T-cell (primary cell): ENCODE measurements at regions not wholly inside any gene's neighbourhood (a gene's known extent, or its start where the extent isn't known, plus 50 kb on each side); places are given as distances from the start of the nearest gene placed in this dataset.

ENCODE experiments used
- ATAC-seq, 4 experiments: fragments of 200-7000 bp in 3 of 4; fragments of 150-1000 bp in 1 of 4; cut with Tn5 transposase; replicated peaks in 1 of 4; 1 replicate in 3 of 4; 2 replicates in 1 of 4; pipeline ENCODE4 v1.10.0; 2021; ENCODE audit warnings: moderate library complexity in 3 of 4, mild to moderate bottlenecking in 2 of 4, moderate number of reproducible peaks in 1 of 4
- CTCF ChIA-PET, 2 donors: fragments of 300-600 bp; sonication (Branson Sonifier 250); formaldehyde crosslinking; loops; one replicate each; lab custom pipeline; 2022; ENCODE audit warnings: antibody characterized with exemption in 2 of 2; lab: Charles Lee
- POLR2A ChIA-PET, 2 donors: fragments of 300-600 bp; sonication (Branson Sonifier 250); formaldehyde crosslinking; loops; one replicate each; lab custom pipeline; 2022; ENCODE audit warnings: antibody characterized with exemption in 2 of 2; lab: Charles Lee
- DNase-seq, 35 experiments: peaks; one replicate each; pipeline versions ENCODE4 v3.0.0 to v3.0.0-alpha.2; 2013 to 2023
- H3K27ac ChIP-seq: one replicate; pipeline ENCODE4 v1.5.1; 2013; ENCODE audit warnings: low read length
- H3K27me3 ChIP-seq, 2 experiments: replicated peaks in 1 of 2; 1 replicate in 1 of 2; 2 replicates in 1 of 2; pipeline versions ENCODE4 v1.6.1 to v1.7.0; 2013; ENCODE audit warnings: low read length in 1 of 2, mixed read lengths in 1 of 2; ENCODE audit not compliant: control insufficient read depth in 2 of 2, insufficient read depth in 2 of 2; ENCODE audit errors: extremely low read depth in 1 of 2
- H3K36me3 ChIP-seq, 2 donors: 1 replicate in 1 of 2; 2 replicates in 1 of 2; pipeline versions ENCODE4 v1.6.1 to v1.7.0; 2013; ENCODE audit warnings: low read length in 1 of 2; ENCODE audit not compliant: control insufficient read depth in 2 of 2, insufficient read depth in 1 of 2; ENCODE audit errors: extremely low read depth in 1 of 2
- H3K4me1 ChIP-seq, 2 experiments: 1 replicate in 1 of 2; 2 replicates in 1 of 2; pipeline versions ENCODE4 v1.6.1 to v1.7.0; 2013; ENCODE audit warnings: low read length in 2 of 2, mixed read lengths in 1 of 2; ENCODE audit not compliant: insufficient read depth in 2 of 2, control insufficient read depth in 1 of 2; ENCODE audit errors: extremely low read depth in 1 of 2
- H3K4me3 ChIP-seq, 2 donors: 1 replicate in 1 of 2; 2 replicates in 1 of 2; pipeline versions ENCODE4 v1.5.1 to v1.7.0; 2013; ENCODE audit warnings: mild to moderate bottlenecking in 2 of 2, low read length in 1 of 2, moderate library complexity in 1 of 2; ENCODE audit not compliant: control insufficient read depth in 1 of 2; ENCODE audit errors: extremely low read depth in 1 of 2
- H3K9me3 ChIP-seq: 2 replicates; pipeline ENCODE4 v1.7.0; 2013
- H3K27ac Mint-ChIP-seq, 2 donors: one replicate each; pipeline ENCODE4 v1.8.0; 2020 to 2021; ENCODE audit warnings: mild to moderate bottlenecking in 2 of 2, mixed read lengths in 2 of 2
- H3K27me3 Mint-ChIP-seq, 2 donors: one replicate each; pipeline ENCODE4 v1.8.0; 2021 to 2022; ENCODE audit warnings: mixed read lengths in 2 of 2
- H3K36me3 Mint-ChIP-seq: one replicate; pipeline ENCODE4 v1.8.0; 2021; ENCODE audit warnings: mixed read lengths
- H3K4me1 Mint-ChIP-seq, 3 donors: one replicate each; pipeline ENCODE4 v1.8.0; 2020 to 2022; ENCODE audit warnings: mixed read lengths in 3 of 3, mild to moderate bottlenecking in 1 of 3
- H3K4me3 Mint-ChIP-seq, 3 donors: one replicate each; pipeline ENCODE4 v1.8.0; 2020 to 2022; ENCODE audit warnings: mild to moderate bottlenecking in 3 of 3, mixed read lengths in 3 of 3, moderate library complexity in 3 of 3
- H3K9me3 Mint-ChIP-seq, 3 donors: one replicate each; pipeline ENCODE4 v1.8.0; 2020 to 2022; ENCODE audit warnings: mixed read lengths in 3 of 3
- WGBS: methylation state at CpG from one replicate; pipeline ENCODE4 v1.1.5; 2013; ENCODE audit warnings: missing lambda C conversion rate; ENCODE audit not compliant: insufficient coverage; 5-methylcytosine and 5-hydroxymethylcytosine counted together

GRCh38 chr1:29394521-29395225, 158.4 kb downstream of the PTPRU start:
- H3K27ac ChIP-seq = no peak overlapping the region
- DNase-seq (no peak), ATAC-seq (no peak)
- H3K36me3 Mint-ChIP-seq = no peaks in the 10 kb centered on the region
- no peak overlapping the region for H3K4me3 Mint-ChIP-seq
- ChIA-PET POLR2A (no interaction called here), CTCF (no interaction called here)
- no peak overlapping the region for H3K27ac Mint-ChIP-seq
- H3K27me3 ChIP-seq = peaks cover 0 to 48% of the 10 kb centered on the region in 2 experiments
- WGBS = 69% methylated on average over 8 of the region's 9 CpGs
- peaks cover 4 to 8% (median 6%) of the 10 kb centered on the region in 3 donors for H3K9me3 Mint-ChIP-seq
- peaks cover 22 to 43% of the 10 kb centered on the region in 2 donors for H3K27me3 Mint-ChIP-seq
- no peaks in the 10 kb centered on the region for H3K9me3 ChIP-seq
- no peaks in the 10 kb centered on the region for H3K4me1 ChIP-seq
- no peak overlapping the region for H3K4me3 ChIP-seq
- no peaks in the 10 kb centered on the region for H3K4me1 Mint-ChIP-seq
- H3K36me3 ChIP-seq = no peaks in the 10 kb centered on the region

GRCh38 chr1:29393451-29393826, 157.1 kb downstream of the PTPRU start:
- H3K9me3 ChIP-seq = no peaks in the 10 kb centered on the region
- Mint-ChIP-seq H3K27ac (no peak overlapping the region), H3K4me1 (no peaks in the 10 kb centered on the region), H3K4me3 (no peak overlapping the region), H3K27me3 (peaks cover 25 to 44% of the 10 kb centered on the region in 2 donors), H3K36me3 (no peaks in the 10 kb centered on the region), H3K9me3 (no peaks in the 10 kb centered on the region)
- H3K4me3 ChIP-seq = no peak overlapping the region
- H3K36me3 ChIP-seq = no peaks in the 10 kb centered on the region
- DNase-seq = no peak
- CTCF ChIA-PET = no interaction called here
- H3K27me3 ChIP-seq = peaks cover 0 to 50% of the 10 kb centered on the region in 2 experiments
- POLR2A ChIA-PET = no interaction called here
- no peak for ATAC-seq
- WGBS = 33% methylated on average over 1 of the region's 2 CpGs
- no peak overlapping the region for H3K27ac ChIP-seq
- no peaks in the 10 kb centered on the region for H3K4me1 ChIP-seq

GRCh38 chr1:29392486-29393450, 156.4 kb downstream of the PTPRU start:
- Mint-ChIP-seq H3K4me3 (no peak overlapping the region), H3K9me3 (no peaks in the 10 kb centered on the region), H3K27me3 (peaks cover 32 to 49% of the 10 kb centered on the region in 2 donors), H3K27ac (no peak overlapping the region), H3K36me3 (no peaks in the 10 kb centered on the region), H3K4me1 (no peaks in the 10 kb centered on the region)
- H3K27ac ChIP-seq = no peak overlapping the region
- WGBS = 80% methylated on average over 1 of the region's 7 CpGs
- H3K9me3 ChIP-seq = no peaks in the 10 kb centered on the region
- no peak for DNase-seq
- ChIA-PET POLR2A (no interaction called here), CTCF (no interaction called here)
- no peaks in the 10 kb centered on the region for H3K36me3 ChIP-seq
- ATAC-seq = no peak
- H3K27me3 ChIP-seq = peaks cover 0 to 54% of the 10 kb centered on the region in 2 experiments
- no peak overlapping the region for H3K4me3 ChIP-seq
- no peaks in the 10 kb centered on the region for H3K4me1 ChIP-seq

- no peak overlapping the region for H3K27ac Mint-ChIP-seq
- ChIA-PET CTCF (no interaction called here), POLR2A (no interaction called here)
- Histone ChIP-seq H3K4me1 (no peaks in the 10 kb centered on the region), H3K36me3 (no peaks in the 10 kb centered on the region), H3K4me3 (no peak overlapping the region), H3K27ac (no peak overlapping the region), H3K9me3 (no peaks in the 10 kb centered on the region), H3K27me3 (peaks cover 0 to 52% of the 10 kb centered on the region in 2 experiments)
- H3K4me1 Mint-ChIP-seq = no peaks in the 10 kb centered on the region
- no peak overlapping the region for H3K4me3 Mint-ChIP-seq
- no peaks in the 10 kb centered on the region for H3K9me3 Mint-ChIP-seq
- ATAC-seq = no peak
- 0% methylated on average over 1 of the region's 3 CpGs for WGBS
- DNase-seq = no peak
- H3K36me3 Mint-ChIP-seq = no peaks in the 10 kb centered on the region
- peaks cover 39 to 56% of the 10 kb centered on the region in 2 donors for H3K27me3 Mint-ChIP-seq
Measured at GRCh38 chr1:29392036-29392435, 155.7 kb downstream of the PTPRU start.

- no peaks in the 10 kb centered on the region for H3K36me3 ChIP-seq
- no peaks in the 10 kb centered on the region for H3K9me3 ChIP-seq
- no peak for DNase-seq
- H3K4me3 Mint-ChIP-seq = no peak overlapping the region
- H3K27me3 Mint-ChIP-seq = peaks cover 37 to 58% of the 10 kb centered on the region in 2 donors
- no peak for ATAC-seq
- peaks cover 0 to 52% of the 10 kb centered on the region in 2 experiments for H3K27me3 ChIP-seq
- no peak overlapping the region for H3K27ac Mint-ChIP-seq
- H3K27ac ChIP-seq = no peak overlapping the region
- no peaks in the 10 kb centered on the region for H3K4me1 ChIP-seq
- no peaks in the 10 kb centered on the region for H3K4me1 Mint-ChIP-seq
- ChIA-PET POLR2A (no interaction called here), CTCF (no interaction called here)
- 50% methylated on average over 2 of the region's 5 CpGs for WGBS
- no peak overlapping the region for H3K4me3 ChIP-seq
- H3K9me3 Mint-ChIP-seq = no peaks in the 10 kb centered on the region
- no peaks in the 10 kb centered on the region for H3K36me3 Mint-ChIP-seq
Measured at GRCh38 chr1:29391362-29391880, 155.1 kb downstream of the PTPRU start.

GRCh38 chr1:29390491-29391361, 154.4 kb downstream of the PTPRU start:
- Mint-ChIP-seq H3K4me3 (no peak overlapping the region), H3K36me3 (no peaks in the 10 kb centered on the region), H3K27ac (no peak overlapping the region), H3K9me3 (no peaks in the 10 kb centered on the region), H3K4me1 (no peaks in the 10 kb centered on the region), H3K27me3 (peaks cover 41 to 58% of the 10 kb centered on the region in 2 donors)
- Histone ChIP-seq H3K27ac (no peak overlapping the region), H3K4me3 (no peak overlapping the region), H3K9me3 (no peaks in the 10 kb centered on the region), H3K27me3 (peaks cover 0 to 47% of the 10 kb centered on the region in 2 experiments), H3K36me3 (no peaks in the 10 kb centered on the region), H3K4me1 (no peaks in the 10 kb centered on the region)
- POLR2A ChIA-PET = no interaction called here
- 41% methylated on average over 13 of the region's 16 CpGs for WGBS
- DNase-seq (no peak), ATAC-seq (no peak)
- CTCF ChIA-PET = no interaction called here
